GM18499 (cell line): ENCODE measurements at regions not wholly inside any gene's neighbourhood (a gene's known extent, or its start where the extent isn't known, plus 50 kb on each side); places are given as distances from the start of the nearest gene placed in this dataset.

Experiments
- ATAC-seq: cut with Tn5 transposase; IDR thresholded peaks from one replicate; pipeline ENCODE4 v1.9.1; 2021; ENCODE audit warnings: moderate number of reproducible peaks; ENCODE audit not compliant: insufficient read depth, unreplicated experiment

GRCh38 chr3:164196477-164196876, 881.8 kb downstream of the SI start:
- ATAC-seq = no peak

- ATAC-seq = no peak
Observed at GRCh38 chr3:164194842-164195241, 883.5 kb downstream of the SI start.

DNA sequence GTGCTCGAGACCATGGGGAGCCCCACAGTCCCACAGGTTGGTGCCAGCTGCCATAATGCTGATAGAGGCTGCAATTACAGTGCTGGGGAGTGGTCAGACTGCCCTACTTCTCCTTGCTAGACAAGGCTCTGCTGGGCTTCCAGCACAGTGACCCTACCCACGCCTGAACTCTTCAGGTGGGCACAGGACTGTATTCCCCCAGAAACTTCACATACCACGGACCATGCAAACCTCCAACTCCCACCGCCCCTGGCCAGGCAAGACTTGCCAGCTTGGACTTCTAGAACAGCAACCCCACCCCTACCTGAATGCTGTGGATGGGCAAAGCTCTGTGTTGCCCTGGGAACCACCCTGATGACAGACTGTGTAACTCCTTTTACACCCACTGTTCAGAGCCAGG, 885.3 kb downstream of the SI start:
- no peak for ATAC-seq

- no peak for ATAC-seq
Observed at GRCh38 chr3:164190566-164190965, 887.7 kb downstream of the SI start.

GRCh38 chr3:164186095-164186494, 892.2 kb downstream of the SI start:
- no peak for ATAC-seq

DNA sequence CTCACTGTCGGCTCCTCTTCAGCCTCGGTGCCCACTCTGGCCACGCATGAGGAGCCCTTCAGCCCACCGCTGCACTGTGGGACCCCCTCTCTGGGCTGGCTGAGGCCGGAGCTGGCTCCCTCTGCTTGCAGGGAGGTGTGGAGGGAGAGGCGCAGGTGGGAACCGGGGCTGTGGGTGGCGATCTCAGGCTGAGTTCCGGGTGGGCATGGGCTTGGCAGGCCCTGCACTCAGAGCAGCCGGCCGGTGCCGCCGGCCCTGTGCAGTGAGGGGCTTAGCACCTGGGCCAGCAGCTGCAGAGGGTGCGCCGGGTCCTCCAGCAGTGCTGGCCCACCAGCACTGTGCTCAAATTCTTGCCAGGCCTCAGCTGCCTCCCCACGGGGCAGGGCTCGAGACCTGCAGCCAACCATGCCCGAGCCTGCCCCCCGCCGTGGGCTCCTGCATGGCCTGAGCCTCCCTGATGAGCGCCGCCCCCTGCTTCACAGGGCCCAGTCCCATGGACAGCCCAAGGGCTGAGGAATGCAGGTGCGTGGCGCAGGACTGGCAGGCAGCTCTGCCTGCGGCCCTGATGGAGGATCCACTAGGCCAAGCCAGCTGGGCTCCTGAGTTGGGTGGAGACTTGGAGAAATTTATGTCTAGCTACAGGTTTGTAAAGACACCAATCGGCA, 899.1 kb downstream of the SI start:
- ATAC-seq = no peak

- no peak for ATAC-seq
Observed at GRCh38 chr3:164174059-164174458, 904.2 kb downstream of the SI start.

- no peak for ATAC-seq
Observed at GRCh38 chr3:164155400-164155799, 922.9 kb downstream of the SI start.

- no peak for ATAC-seq
Observed at GRCh38 chr3:164144824-164145223, 933.5 kb downstream of the SI start.

DNA sequence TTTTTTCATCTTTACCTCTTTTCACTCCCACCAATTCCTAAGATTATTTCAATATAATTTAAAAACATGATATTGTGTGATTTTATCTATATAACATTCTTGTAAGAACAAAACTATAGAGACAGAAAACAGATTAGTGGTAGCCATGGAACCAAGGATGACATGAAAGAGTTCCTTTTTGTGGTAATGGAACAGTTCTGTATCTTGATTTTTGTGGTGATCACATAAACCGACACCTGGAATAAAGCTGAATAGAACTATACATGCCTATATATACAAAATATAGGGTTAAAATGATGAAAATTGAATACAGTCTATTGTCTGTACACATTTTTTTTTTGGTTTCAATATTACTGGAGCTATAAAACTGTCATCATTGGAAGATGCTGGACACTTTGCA, 945.4 kb downstream of the SI start:
- no peak for ATAC-seq

DNA sequence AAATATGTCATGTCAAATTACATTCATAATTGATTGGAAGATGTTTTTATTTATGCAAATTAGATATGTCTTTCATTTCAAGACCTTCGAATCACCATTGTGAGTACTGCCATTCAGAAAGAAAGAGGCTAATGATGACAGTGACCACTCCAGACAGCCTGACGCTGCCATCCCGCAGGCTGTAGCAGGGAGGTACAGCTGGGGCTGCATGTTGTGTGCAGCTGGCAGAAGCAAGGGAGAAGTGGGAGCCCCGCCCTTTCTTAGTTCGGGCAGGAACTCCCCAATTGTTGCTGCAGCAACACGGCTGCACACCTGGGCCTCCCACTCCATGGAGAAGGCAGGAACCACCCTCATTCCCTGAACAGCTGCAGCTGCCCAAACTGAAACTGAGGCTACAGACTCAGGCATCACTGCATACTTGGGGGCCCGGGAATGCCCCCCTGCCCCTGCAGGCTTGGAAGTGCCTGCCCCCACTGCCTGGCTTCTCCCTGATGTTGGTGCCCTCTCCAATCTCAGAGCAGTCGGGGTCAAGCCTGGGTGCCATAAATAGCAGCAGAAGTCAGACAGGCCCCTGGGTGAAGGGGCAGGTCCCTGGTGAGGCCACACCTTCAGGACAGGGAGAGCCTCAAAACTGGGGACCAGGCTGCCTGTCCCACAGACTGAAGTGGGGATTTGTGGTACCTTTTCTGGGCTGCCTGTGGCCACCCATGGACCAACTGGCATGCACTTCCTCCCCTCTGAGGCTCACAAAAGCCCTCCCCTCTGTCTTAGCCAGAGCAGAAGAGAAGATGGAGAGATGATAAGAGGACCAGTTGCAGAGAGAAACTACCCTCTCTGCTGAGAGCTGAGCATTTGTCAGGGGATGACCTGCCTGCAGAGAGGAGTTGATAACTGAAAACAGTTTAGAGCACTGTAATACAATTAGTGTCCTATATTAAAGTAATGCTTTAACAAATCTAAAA, 964.6 kb downstream of the SI start:
- ATAC-seq = no peak

DNA sequence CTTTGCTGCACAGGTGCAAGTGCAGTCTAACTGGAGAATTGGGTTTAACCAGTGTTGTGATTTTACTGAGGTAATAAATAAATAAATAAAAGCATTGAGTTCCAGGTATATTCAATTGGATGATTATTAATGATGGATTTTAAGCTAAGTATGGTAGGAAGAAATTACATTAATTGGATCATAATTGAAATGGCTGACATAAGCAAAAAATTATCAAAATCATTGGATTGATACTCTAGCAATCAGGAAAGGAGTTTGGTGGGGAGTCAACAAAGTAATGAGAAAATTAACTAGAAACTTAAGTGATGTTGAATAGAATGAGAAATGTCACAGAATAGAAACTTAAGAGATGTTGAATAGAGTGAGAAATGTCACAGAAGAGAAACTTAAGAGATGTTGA, 981.9 kb downstream of the SI start:
- no peak for ATAC-seq

- ATAC-seq = no peak
Observed at GRCh38 chr3:164095949-164096348, 982.3 kb downstream of the SI start.

- no peak for ATAC-seq
Observed at GRCh38 chr3:164095279-164095678, 983.0 kb downstream of the SI start.

GRCh38 chr3:164094546-164094945, 983.8 kb downstream of the SI start:
- ATAC-seq = no peak

DNA sequence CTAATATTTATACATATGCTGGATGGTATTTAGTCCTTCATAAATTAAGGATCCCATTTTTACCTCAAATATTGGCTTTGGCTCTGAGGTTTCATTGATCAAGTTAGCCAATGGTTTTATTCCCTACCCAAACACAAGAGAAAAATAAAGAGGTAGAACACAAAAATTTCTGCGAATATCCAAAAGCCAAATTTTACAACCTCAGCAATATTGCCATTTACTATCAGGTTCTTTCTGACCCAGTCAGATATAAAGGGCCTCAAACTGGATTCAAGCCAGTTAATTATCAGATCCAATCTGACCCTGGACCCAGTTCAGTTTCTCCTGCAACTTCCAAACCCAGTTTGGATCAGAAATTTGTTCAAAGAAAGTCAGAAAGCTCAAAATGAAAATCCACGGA, 998.1 kb downstream of the SI start:
- ATAC-seq = no peak

DNA sequence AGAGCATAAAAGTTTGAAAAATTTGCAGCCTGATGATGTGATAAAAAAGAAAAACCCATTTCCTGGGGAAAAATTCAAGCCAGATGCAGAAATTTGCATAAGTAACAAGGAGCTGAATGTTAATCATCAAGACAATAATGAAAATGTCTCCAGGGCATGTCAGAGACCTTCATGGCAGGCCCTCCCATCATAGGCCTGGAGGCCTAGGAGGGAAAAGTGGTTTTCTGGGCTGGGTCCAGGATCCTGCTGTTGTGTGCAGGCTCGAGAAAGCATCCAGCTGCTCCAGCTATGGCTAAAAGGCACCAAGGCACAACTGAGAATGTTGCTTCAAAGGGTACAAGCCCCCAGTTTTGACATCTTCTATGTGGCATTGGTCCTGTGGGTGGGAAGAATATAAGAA, 1014.0 kb downstream of the SI start:
- ATAC-seq = no peak

DNA sequence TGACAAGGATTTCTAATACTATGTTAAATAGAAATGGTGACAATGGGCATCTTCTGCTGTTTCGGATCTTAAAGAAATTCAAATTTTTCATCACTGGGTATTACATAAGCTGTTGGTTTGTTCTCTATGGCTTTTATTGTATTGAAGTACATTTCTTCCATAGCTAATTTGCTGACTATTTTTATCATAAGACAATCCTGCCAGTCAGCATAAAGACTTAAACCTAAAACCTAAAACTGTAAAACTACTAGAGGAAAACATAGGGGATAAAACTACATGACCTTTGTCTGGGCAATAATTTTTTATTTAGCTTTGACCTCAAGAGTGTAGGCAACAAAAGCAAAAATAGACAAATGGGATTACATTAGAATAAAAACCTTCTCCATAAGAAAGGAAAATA, 1017.4 kb downstream of the SI start:
- no peak for ATAC-seq

GRCh38 chr3:164049847-164050246, 1028.4 kb downstream of the SI start:
- no peak for ATAC-seq

GRCh38 chr3:164048451-164048850, 1029.8 kb downstream of the SI start:
- no peak for ATAC-seq

- ATAC-seq = no peak
Observed at GRCh38 chr3:164040991-164041390, 1037.3 kb downstream of the SI start.

- no peak for ATAC-seq
Observed at GRCh38 chr3:164030194-164030593, 1048.1 kb downstream of the SI start.
